ENCODE measurements at regions not wholly inside any gene's neighbourhood (a gene's known extent, or its start where the extent isn't known, plus 50 kb on each side); places are given as distances from the start of the nearest gene placed in this dataset.

GRCh38 chr15:96225642-96226259 is 104.7 kb upstream of the NR2F2 start:
- Mint-ChIP-seq H3K9me3 (no peaks in the 10 kb centered on the region), H3K4me1 (peaks cover 18% of the 10 kb centered on the region), H3K36me3 (no peaks in the 10 kb centered on the region), H3K4me3 (no peak overlapping the region), H3K27me3 (ENCODE audit: low read depth) (peaks cover 48% of the 10 kb centered on the region), H3K27ac (no peak overlapping the region)
- CTCF ChIA-PET, result no interaction called here
- ATAC-seq, result no peak
- no peak for DNase-seq (ENCODE audit: low spot score)
- POLR2A ChIA-PET, result no interaction called here
- no peak for TF ChIP-seq ERG (CRISPR knock-in tag; IDR thresholded peaks at IDR 0.05)
- TF ChIP-seq JAZF1 (CRISPR knock-in tag; IDR thresholded peaks at IDR 0.05), result no peak
- no peak for TF ChIP-seq ATF1 (CRISPR knock-in tag; IDR thresholded peaks at IDR 0.05)
- TF ChIP-seq TP53 (CRISPR knock-in tag; IDR thresholded peaks at IDR 0.05), result no peak
- TF ChIP-seq ZNF425 (CRISPR knock-in tag; conservative IDR thresholded peaks at IDR 0.05), result no peak
- no peak for TF ChIP-seq ZBTB21 (CRISPR knock-in tag; IDR thresholded peaks at IDR 0.05; ENCODE audit: borderline replicate concordance)
- no peak for TF ChIP-seq ATF6 (CRISPR knock-in tag; IDR thresholded peaks at IDR 0.05)
- TF ChIP-seq OVOL2 (CRISPR knock-in tag; IDR thresholded peaks at IDR 0.05; ENCODE audit: borderline replicate concordance), result no peak
- no peak for TF ChIP-seq MLX (CRISPR knock-in tag; IDR thresholded peaks at IDR 0.05)

GRCh38 chr15:96230526-96231181 is 99.8 kb upstream of the NR2F2 start:
- H3K27me3 Mint-ChIP-seq (ENCODE audit: low read depth), result peaks cover 4% of the 10 kb centered on the region
- CTCF ChIA-PET, result no interaction called here
- ATAC-seq (no peak), DNase-seq (ENCODE audit: low spot score) (no peak)
- H3K27ac Mint-ChIP-seq, result no peak overlapping the region
- H3K4me1 Mint-ChIP-seq, result peaks cover 30% of the 10 kb centered on the region
- H3K4me3 Mint-ChIP-seq, result no peak overlapping the region
- H3K9me3 Mint-ChIP-seq, result no peaks in the 10 kb centered on the region
- POLR2A ChIA-PET, result no interaction called here
- no peaks in the 10 kb centered on the region for H3K36me3 Mint-ChIP-seq
- TF ChIP-seq ZNF671 (CRISPR knock-in tag; IDR thresholded peaks at IDR 0.05) (no peak), ZNF232 (CRISPR knock-in tag; IDR thresholded peaks at IDR 0.05) (no peak), ZMAT4 (CRISPR knock-in tag; IDR thresholded peaks at IDR 0.05) (no peak), HMGA2 (CRISPR knock-in tag; IDR thresholded peaks at IDR 0.05) (no peak), ETV6 (CRISPR knock-in tag; IDR thresholded peaks at IDR 0.05) (no peak), ZNF138 (CRISPR knock-in tag; conservative IDR thresholded peaks at IDR 0.05) (no peak), SOX15 (CRISPR knock-in tag; IDR thresholded peaks at IDR 0.05) (no peak), GRHL2 (CRISPR knock-in tag; IDR thresholded peaks at IDR 0.05; ENCODE audit: insufficient replicate concordance, severe bottlenecking) (no peak), ATF2 (CRISPR knock-in tag; IDR thresholded peaks at IDR 0.05; ENCODE audit: borderline replicate concordance, low read depth) (no peak), RORB (CRISPR knock-in tag; IDR thresholded peaks at IDR 0.05) (no peak), ESRRA (CRISPR knock-in tag; IDR thresholded peaks at IDR 0.05; ENCODE audit: borderline replicate concordance) (no peak), ZNF532 (CRISPR knock-in tag; IDR thresholded peaks at IDR 0.05; ENCODE audit: borderline replicate concordance) (no peak), ERG (CRISPR knock-in tag; IDR thresholded peaks at IDR 0.05) (no peak)
